ENCODE measurements at regions not wholly inside any gene's neighbourhood (a gene's known extent, or its start where the extent isn't known, plus 50 kb on each side); places are given as distances from the start of the nearest gene placed in this dataset.
A peak's percentile ranks its signal among the peaks of the same experiment; 100 is the strongest.
"Not testable (repeated sequence)": the region's sequence is repeated elsewhere in the genome, so short reads cannot be mapped to it uniquely, and the experiment has no call there.

- H3K4me3 ChIP-seq (ENCODE audit: low read depth, poor library complexity, severe bottlenecking); intact Hi-C loops (cut with DNase I; ENCODE audit: low total_unique reads); DNase-seq (ENCODE audit: low spot score in 2 of 2): not testable (repeated sequence)
- 89 to 91% methylated on average over 1 of the region's 5 CpGs for WGBS, 2 donors
These were observed 180.9 kb downstream of the CEP170 start for GRCh38 chr1:243074224-243074623.

- H3K4me3 ChIP-seq (ENCODE audit: low read depth, poor library complexity, severe bottlenecking); intact Hi-C loops (cut with DNase I; ENCODE audit: low total_unique reads); DNase-seq (ENCODE audit: low spot score in 2 of 2): not testable (repeated sequence)
- WGBS, 2 donors: 89 to 93% methylated on average over 6 to 7 of the region's 7 CpGs
These were observed 188.0 kb downstream of the CEP170 start for GRCh38 chr1:243067056-243067455.

- WGBS, 2 donors: 57 to 58% methylated on average over 6 of the region's 6 CpGs
- DNase-seq (ENCODE audit: low spot score in 2 of 2); intact Hi-C loops (cut with DNase I; ENCODE audit: low total_unique reads); H3K4me3 ChIP-seq (ENCODE audit: low read depth, poor library complexity, severe bottlenecking): not testable (repeated sequence)
These were observed 193.1 kb downstream of the CEP170 start for GRCh38 chr1:243061965-243062364.

GRCh38 chr1:243055510-243055909, 199.6 kb downstream of the CEP170 start:
- DNase-seq (ENCODE audit: low spot score in 2 of 2); H3K4me3 ChIP-seq (ENCODE audit: low read depth, poor library complexity, severe bottlenecking); intact Hi-C loops (cut with DNase I; ENCODE audit: low total_unique reads): not testable (repeated sequence)
- 95 to 96% methylated on average over 18 to 22 of the region's 22 CpGs for WGBS, 2 donors

GRCh38 chr1:243055091-243055490, 200.0 kb downstream of the CEP170 start:
- DNase-seq (ENCODE audit: low spot score in 2 of 2); H3K4me3 ChIP-seq (ENCODE audit: low read depth, poor library complexity, severe bottlenecking); intact Hi-C loops (cut with DNase I; ENCODE audit: low total_unique reads): not testable (repeated sequence)
- WGBS, 2 donors: 92 to 97% methylated on average over 13 to 14 of the region's 14 CpGs

GRCh38 chr1:243054681-243055080, 200.4 kb downstream of the CEP170 start:
- H3K4me3 ChIP-seq (ENCODE audit: low read depth, poor library complexity, severe bottlenecking); DNase-seq (ENCODE audit: low spot score in 2 of 2); intact Hi-C loops (cut with DNase I; ENCODE audit: low total_unique reads): not testable (repeated sequence)
- WGBS, 2 donors: 94 to 96% methylated on average over 17 to 20 of the region's 20 CpGs

- intact Hi-C loops (cut with DNase I; ENCODE audit: low total_unique reads); DNase-seq (ENCODE audit: low spot score in 2 of 2); H3K4me3 ChIP-seq (ENCODE audit: low read depth, poor library complexity, severe bottlenecking): not testable (repeated sequence)
- WGBS, 2 donors: 92 to 97% methylated on average over 1 to 3 of the region's 7 CpGs
These were observed 202.0 kb downstream of the CEP170 start for GRCh38 chr1:243053048-243053447.

GRCh38 chr1:243050613-243051012, 204.5 kb downstream of the CEP170 start:
- WGBS, 2 donors: 96% methylated on average over 4 of the region's 9 CpGs; no CpG with 5 or more reads in 1 of the 2 donors
- intact Hi-C loops (cut with DNase I; ENCODE audit: low total_unique reads): not testable (repeated sequence)

GRCh38 chr1:243049716-243050115, 205.4 kb downstream of the CEP170 start:
- intact Hi-C loops (cut with DNase I; ENCODE audit: low total_unique reads); DNase-seq (ENCODE audit: low spot score in 2 of 2); H3K4me3 ChIP-seq (ENCODE audit: low read depth, poor library complexity, severe bottlenecking): not testable (repeated sequence)
- 74 to 77% methylated on average over 6 to 9 of the region's 14 CpGs for WGBS, 2 donors

More at GRCh38 chr1:243050613-243051012, 204.5 kb downstream of the CEP170 start:
- H3K4me3 ChIP-seq (ENCODE audit: low read depth, poor library complexity, severe bottlenecking); DNase-seq (ENCODE audit: low spot score in 2 of 2): not testable (repeated sequence)

- H3K4me3 ChIP-seq (ENCODE audit: low read depth, poor library complexity, severe bottlenecking); intact Hi-C loops (cut with DNase I; ENCODE audit: low total_unique reads); DNase-seq (ENCODE audit: low spot score in 2 of 2): not testable (repeated sequence)
- 53 to 59% methylated on average over 4 of the region's 4 CpGs for WGBS, 2 donors
These were observed 233.7 kb downstream of the CEP170 start for GRCh38 chr1:243021365-243021764.

- H3K4me3 ChIP-seq (ENCODE audit: low read depth, poor library complexity, severe bottlenecking); intact Hi-C loops (cut with DNase I; ENCODE audit: low total_unique reads): not testable (repeated sequence)
- DNase-seq (ENCODE audit: low spot score in 2 of 2): peak in 1 of 2 donors; percentile 16
- WGBS, 2 donors: 0 to 17% methylated on average over 1 of the region's 1 CpG
These were observed 235.9 kb downstream of the CEP170 start for GRCh38 chr1:243019030-243019635.

- DNase-seq (ENCODE audit: low spot score in 2 of 2); H3K4me3 ChIP-seq (ENCODE audit: low read depth, poor library complexity, severe bottlenecking); intact Hi-C loops (cut with DNase I; ENCODE audit: low total_unique reads): not testable (repeated sequence)
- 10% methylated on average over 2 of the region's 3 CpGs; no CpG with 5 or more reads in 1 of the 2 donors for WGBS, 2 donors
These were observed 244.4 kb downstream of the CEP170 start for GRCh38 chr1:243010719-243011118.

- intact Hi-C loops (cut with DNase I; ENCODE audit: low total_unique reads); DNase-seq (ENCODE audit: low spot score in 2 of 2); H3K4me3 ChIP-seq (ENCODE audit: low read depth, poor library complexity, severe bottlenecking): not testable (repeated sequence)
- WGBS, 2 donors: 45 to 48% methylated on average over 4 of the region's 4 CpGs
These were observed 254.1 kb downstream of the CEP170 start for GRCh38 chr1:243001003-243001402.

- WGBS, 2 donors: 75 to 93% methylated on average over 3 of the region's 3 CpGs
- DNase-seq (ENCODE audit: low spot score in 2 of 2); H3K4me3 ChIP-seq (ENCODE audit: low read depth, poor library complexity, severe bottlenecking); intact Hi-C loops (cut with DNase I; ENCODE audit: low total_unique reads): not testable (repeated sequence)
These were observed 262.3 kb downstream of the CEP170 start for GRCh38 chr1:242992776-242993175.

GRCh38 chr1:242985096-242985495, 270.0 kb downstream of the CEP170 start:
- H3K4me3 ChIP-seq (ENCODE audit: low read depth, poor library complexity, severe bottlenecking); intact Hi-C loops (cut with DNase I; ENCODE audit: low total_unique reads); DNase-seq (ENCODE audit: low spot score in 2 of 2): not testable (repeated sequence)
- 69 to 73% methylated on average over 3 of the region's 3 CpGs for WGBS, 2 donors

GRCh38 chr1:242973341-242973740, 281.7 kb downstream of the CEP170 start:
- H3K4me3 ChIP-seq (ENCODE audit: low read depth, poor library complexity, severe bottlenecking); intact Hi-C loops (cut with DNase I; ENCODE audit: low total_unique reads): not testable (repeated sequence)

More at GRCh38 chr1:242973341-242973740, 281.7 kb downstream of the CEP170 start:
- DNase-seq (ENCODE audit: low spot score in 2 of 2): not testable (repeated sequence)
- 85 to 94% methylated on average over 3 of the region's 3 CpGs for WGBS, 2 donors
